HEK293T (cell line): ENCODE measurements at regions not wholly inside any gene's neighbourhood (a gene's known extent, or its start where the extent isn't known, plus 50 kb on each side); places are given as distances from the start of the nearest gene placed in this dataset.

ENCODE experiments used
- ARNT ChIP-seq: fragments of 450-650 bp; IDR thresholded peaks from 2 replicates; pipeline ENCODE4 v1.6.1; 2017; ENCODE audit warnings: mild to moderate bottlenecking
- BHLHE40 ChIP-seq: fragments of 450-650 bp; IDR thresholded peaks from 2 replicates; pipeline ENCODE4 v1.6.1; 2016; ENCODE audit warnings: mild to moderate bottlenecking, moderate library complexity, borderline replicate concordance
- ELF4 ChIP-seq: fragments of 450-650 bp; IDR thresholded peaks from 2 replicates; pipeline ENCODE4 v1.6.1; 2017; ENCODE audit warnings: antibody characterized with exemption
- FOXA1 ChIP-seq: fragments of 450-650 bp; IDR thresholded peaks from 2 replicates; pipeline ENCODE4 v1.6.1; 2016; ENCODE audit warnings: mild to moderate bottlenecking
- FOXK2 ChIP-seq: fragments of 450-650 bp; IDR thresholded peaks from 2 replicates; pipeline ENCODE4 v1.6.1; 2016; ENCODE audit warnings: mild to moderate bottlenecking
- FOXM1 ChIP-seq: fragments of 450-650 bp; IDR thresholded peaks from 2 replicates; pipeline ENCODE4 v1.6.1; 2017; ENCODE audit warnings: mild to moderate bottlenecking, borderline replicate concordance
- HDGF ChIP-seq: fragments of 450-650 bp; IDR thresholded peaks from 2 replicates; pipeline ENCODE4 v1.6.1; 2017; ENCODE audit warnings: antibody characterized with exemption, borderline replicate concordance
- NFRKB ChIP-seq: fragments of 450-650 bp; IDR thresholded peaks from 2 replicates; pipeline ENCODE4 v1.6.1; 2016; ENCODE audit warnings: mild to moderate bottlenecking, moderate library complexity
- PKNOX1 ChIP-seq: fragments of 450-650 bp; IDR thresholded peaks from 2 replicates; pipeline ENCODE4 v1.6.1; 2016
- SP1 ChIP-seq: fragments of 450-650 bp; IDR thresholded peaks from 2 replicates; pipeline ENCODE4 v1.6.1; 2017
- SUZ12 ChIP-seq: fragments of 450-650 bp; IDR thresholded peaks from 2 replicates; pipeline ENCODE4 v1.6.1; 2016; ENCODE audit warnings: mild to moderate bottlenecking
- TARDBP ChIP-seq: fragments of 450-650 bp; IDR thresholded peaks from 2 replicates; pipeline ENCODE4 v1.6.1; 2016
- ZNF384 ChIP-seq: fragments of 450-650 bp; IDR thresholded peaks from 2 replicates; pipeline ENCODE4 v1.6.1; 2016

DNA sequence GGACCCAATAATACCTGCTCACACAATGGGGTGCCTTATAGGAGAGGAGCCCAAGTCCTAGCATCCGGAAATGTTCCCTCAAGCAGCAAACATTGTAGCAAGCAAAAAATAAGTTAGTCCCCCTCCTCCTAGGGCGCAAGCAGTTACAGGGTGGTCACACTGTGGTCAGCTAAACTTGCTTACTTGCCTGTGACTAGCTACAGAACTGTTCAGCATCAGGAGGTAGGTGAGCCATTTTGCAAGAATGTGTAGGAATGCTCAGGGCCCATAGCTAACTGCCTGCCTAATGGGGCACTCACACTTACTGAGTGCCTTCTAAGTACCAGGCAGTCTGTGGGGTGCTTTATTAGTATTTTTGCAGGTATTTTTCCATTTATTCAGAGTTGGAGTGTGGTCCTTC is 154.6 kb upstream of the GRIN2B start:
- TF ChIP-seq HDGF (no peak), FOXA1 (no peak), ARNT (no peak), FOXM1 (no peak), FOXK2 (no peak), NFRKB (no peak), PKNOX1 (no peak), BHLHE40 (no peak), SP1 (no peak), ZNF384 (no peak), SUZ12 (no peak), ELF4 (no peak), TARDBP (no peak)
